WTC11 (cell line): ENCODE measurements at regions not wholly inside any gene's neighbourhood (a gene's known extent, or its start where the extent isn't known, plus 50 kb on each side); places are given as distances from the start of the nearest gene placed in this dataset.

Source experiments
- ATAC-seq: fragments of 200-7000 bp; cut with Tn5 transposase; 2 replicates; pipeline ENCODE4 v1.10.0; 2021; ENCODE audit warnings: mild to moderate bottlenecking, moderate library complexity
- CTCF ChIA-PET: fragments of 300-600 bp; sonication (Branson Sonifier 250); formaldehyde crosslinking; loops from one replicate; lab custom pipeline; 2021; ENCODE audit warnings: antibody characterized with exemption; lab: Charles Lee
- POLR2A ChIA-PET: fragments of 350-600 bp; sonication (Branson Sonifier 250); formaldehyde crosslinking; loops from one replicate; lab custom pipeline; 2021; ENCODE audit warnings: antibody characterized with exemption; lab: Charles Lee
- DNase-seq: peaks from one replicate; pipeline ENCODE4 v3.0.0; 2021; ENCODE audit warnings: low spot score
- H3K27ac Mint-ChIP-seq: 2 replicates; pipeline ENCODE4 v1.8.0; 2021; ENCODE audit warnings: mixed read lengths
- H3K27me3 Mint-ChIP-seq: 2 replicates; pipeline ENCODE4 v1.8.0; 2021; ENCODE audit warnings: low read depth, mild to moderate bottlenecking, moderate library complexity, mixed read lengths
- H3K36me3 Mint-ChIP-seq: 2 replicates; pipeline ENCODE4 v1.8.0; 2021; ENCODE audit warnings: mixed read lengths
- H3K4me1 Mint-ChIP-seq: 2 replicates; pipeline ENCODE4 v1.8.0; 2022; ENCODE audit warnings: mixed read lengths
- H3K4me3 Mint-ChIP-seq: 2 replicates; pipeline ENCODE4 v1.8.0; 2021; ENCODE audit warnings: mild to moderate bottlenecking, moderate library complexity, mixed read lengths
- H3K9me3 Mint-ChIP-seq: 2 replicates; pipeline ENCODE4 v1.8.0; 2021; ENCODE audit warnings: mixed read lengths
- ATF1 ChIP-seq: sonication (generic); formaldehyde crosslinking; IDR thresholded peaks from 2 replicates; pipeline ENCODE4 v1.8.1; 2023; ENCODE audit warnings: mild to moderate bottlenecking, moderate library complexity, missing genetic modification reagents
- CBFB ChIP-seq: sonication (generic); formaldehyde crosslinking; IDR thresholded peaks from 2 replicates; pipeline ENCODE4 v1.8.1; 2022; ENCODE audit warnings: mild to moderate bottlenecking, low read depth, missing genetic modification reagents
- EMX1 ChIP-seq: fragments of 250-450 bp; sonication (Bioruptor Pico); IDR thresholded peaks from 2 replicates; pipeline ENCODE4 v1.8.0; 2021; ENCODE audit warnings: mild to moderate bottlenecking
- ETV6 ChIP-seq: sonication (generic); formaldehyde crosslinking; IDR thresholded peaks from 2 replicates; pipeline ENCODE4 v1.8.1; 2022; ENCODE audit warnings: mild to moderate bottlenecking, missing genetic modification reagents
- FOXJ3 ChIP-seq: sonication (generic); formaldehyde crosslinking; IDR thresholded peaks from 2 replicates; pipeline ENCODE4 v1.9.0; 2021; ENCODE audit warnings: missing genetic modification reagents, mild to moderate bottlenecking, borderline replicate concordance
- GTF2I ChIP-seq: fragments of 250-450 bp; sonication (Bioruptor Pico); conservative IDR thresholded peaks from 2 replicates; pipeline ENCODE4 v1.4.0; 2021; ENCODE audit warnings: mild to moderate bottlenecking
- JUN ChIP-seq: sonication (generic); formaldehyde crosslinking; IDR thresholded peaks from 2 replicates; pipeline ENCODE4 v1.8.0; 2023; ENCODE audit warnings: mild to moderate bottlenecking, missing genetic modification reagents
- MXD4 ChIP-seq: fragments of 250-450 bp; sonication (Bioruptor Pico); IDR thresholded peaks from 2 replicates; pipeline ENCODE4 v1.8.0; 2021; ENCODE audit warnings: mild to moderate bottlenecking, moderate library complexity, borderline replicate concordance
- NFATC4 ChIP-seq: fragments of 250-450 bp; sonication (Bioruptor Pico); IDR thresholded peaks from 2 replicates; pipeline ENCODE4 v1.9.0; 2021; ENCODE audit warnings: mild to moderate bottlenecking
- NR3C1 ChIP-seq: sonication (generic); formaldehyde crosslinking; conservative IDR thresholded peaks from 2 replicates; pipeline ENCODE4 v1.8.1; 2023; ENCODE audit warnings: low read depth, mild to moderate bottlenecking, missing genetic modification reagents
- SOX15 ChIP-seq: fragments of 250-450 bp; sonication (Bioruptor Pico); IDR thresholded peaks from 2 replicates; pipeline ENCODE4 v1.9.0; 2021; ENCODE audit warnings: mild to moderate bottlenecking
- ZBTB21 ChIP-seq: sonication (generic); formaldehyde crosslinking; IDR thresholded peaks from 2 replicates; pipeline ENCODE4 v1.8.1; 2023; ENCODE audit warnings: mild to moderate bottlenecking, missing genetic modification reagents, borderline replicate concordance
- ZNF232 ChIP-seq: sonication (generic); formaldehyde crosslinking; IDR thresholded peaks from 2 replicates; pipeline ENCODE4 v1.8.0; 2022; ENCODE audit warnings: mild to moderate bottlenecking, missing genetic modification reagents
- ZNF317 ChIP-seq: sonication (generic); formaldehyde crosslinking; IDR thresholded peaks from 2 replicates; pipeline ENCODE4 v1.8.1; 2023; ENCODE audit warnings: low read depth, mild to moderate bottlenecking, moderate library complexity, missing genetic modification reagents, borderline replicate concordance
- TF ChIP-seq, protein P1 (sequence below): sonication (generic); formaldehyde crosslinking; IDR thresholded peaks from 2 replicates; pipeline ENCODE4 v1.8.1; 2023; ENCODE audit warnings: mild to moderate bottlenecking, missing genetic modification reagents, moderate library complexity
- TF ChIP-seq, protein P2 (sequence below): sonication (generic); formaldehyde crosslinking; IDR thresholded peaks from 2 replicates; pipeline ENCODE4 v1.8.0; 2023; ENCODE audit warnings: missing genetic modification reagents, mild to moderate bottlenecking, borderline replicate concordance
- TF ChIP-seq, protein P3 (sequence below): sonication (generic); formaldehyde crosslinking; IDR thresholded peaks from 2 replicates; pipeline ENCODE4 v1.8.1; 2022; ENCODE audit warnings: low read depth, mild to moderate bottlenecking, moderate library complexity, missing genetic modification reagents, borderline replicate concordance
- TF ChIP-seq, protein P4 (sequence below): fragments of 250-450 bp; sonication (Bioruptor Pico); conservative IDR thresholded peaks from 2 replicates; pipeline ENCODE4 v1.9.0; 2021; ENCODE audit warnings: mild to moderate bottlenecking
- TF ChIP-seq, protein P5 (sequence below): sonication (generic); formaldehyde crosslinking; IDR thresholded peaks from 2 replicates; pipeline ENCODE4 v1.8.1; 2022; ENCODE audit warnings: mild to moderate bottlenecking, missing genetic modification reagents, moderate library complexity, borderline replicate concordance
- TF ChIP-seq, protein P6 (sequence below): sonication (generic); formaldehyde crosslinking; conservative IDR thresholded peaks from 2 replicates; pipeline ENCODE4 v1.8.1; 2023; ENCODE audit warnings: mild to moderate bottlenecking, low read depth, missing genetic modification reagents, moderate library complexity
- TF ChIP-seq, protein P7 (sequence below): fragments of 250-450 bp; sonication (Bioruptor Pico); IDR thresholded peaks from 2 replicates; pipeline ENCODE4 v1.9.0; 2021; ENCODE audit warnings: moderate library complexity, mild to moderate bottlenecking, inconsistent platforms, borderline replicate concordance

DNA sequence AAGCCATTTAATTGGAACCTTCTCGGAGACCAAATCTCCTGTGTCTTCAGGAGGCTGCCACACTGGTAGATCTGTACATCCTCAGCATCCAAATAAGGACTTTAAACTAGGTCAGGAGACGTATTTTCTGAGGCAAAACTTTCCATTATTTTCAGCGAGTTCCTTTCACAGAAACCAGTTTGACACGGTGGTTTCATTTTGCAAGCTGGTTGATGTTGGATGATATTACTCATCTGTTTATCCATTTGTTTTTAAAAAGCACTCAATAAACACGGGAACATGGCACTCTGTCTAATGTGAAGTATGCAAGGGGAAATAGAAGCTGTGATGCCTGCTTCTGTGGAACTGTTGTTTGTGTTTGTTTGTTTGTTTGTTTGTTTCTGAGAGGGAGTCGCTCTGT is 199.6 kb downstream of the ERCC6L2 start (continued):
- TF ChIP-seq ZBTB21 (CRISPR knock-in tag) = no peak
- TF ChIP-seq NR3C1 = no peak
- TF ChIP-seq, protein P1, sequence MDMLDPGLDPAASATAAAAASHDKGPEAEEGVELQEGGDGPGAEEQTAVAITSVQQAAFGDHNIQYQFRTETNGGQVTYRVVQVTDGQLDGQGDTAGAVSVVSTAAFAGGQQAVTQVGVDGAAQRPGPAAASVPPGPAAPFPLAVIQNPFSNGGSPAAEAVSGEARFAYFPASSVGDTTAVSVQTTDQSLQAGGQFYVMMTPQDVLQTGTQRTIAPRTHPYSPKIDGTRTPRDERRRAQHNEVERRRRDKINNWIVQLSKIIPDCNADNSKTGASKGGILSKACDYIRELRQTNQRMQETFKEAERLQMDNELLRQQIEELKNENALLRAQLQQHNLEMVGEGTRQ (CRISPR knock-in tag) = no peak
- TF ChIP-seq EMX1 (CRISPR knock-in tag) = no peak
- TF ChIP-seq ETV6 = no peak
- TF ChIP-seq FOXJ3 (CRISPR knock-in tag) = no peak

DNA sequence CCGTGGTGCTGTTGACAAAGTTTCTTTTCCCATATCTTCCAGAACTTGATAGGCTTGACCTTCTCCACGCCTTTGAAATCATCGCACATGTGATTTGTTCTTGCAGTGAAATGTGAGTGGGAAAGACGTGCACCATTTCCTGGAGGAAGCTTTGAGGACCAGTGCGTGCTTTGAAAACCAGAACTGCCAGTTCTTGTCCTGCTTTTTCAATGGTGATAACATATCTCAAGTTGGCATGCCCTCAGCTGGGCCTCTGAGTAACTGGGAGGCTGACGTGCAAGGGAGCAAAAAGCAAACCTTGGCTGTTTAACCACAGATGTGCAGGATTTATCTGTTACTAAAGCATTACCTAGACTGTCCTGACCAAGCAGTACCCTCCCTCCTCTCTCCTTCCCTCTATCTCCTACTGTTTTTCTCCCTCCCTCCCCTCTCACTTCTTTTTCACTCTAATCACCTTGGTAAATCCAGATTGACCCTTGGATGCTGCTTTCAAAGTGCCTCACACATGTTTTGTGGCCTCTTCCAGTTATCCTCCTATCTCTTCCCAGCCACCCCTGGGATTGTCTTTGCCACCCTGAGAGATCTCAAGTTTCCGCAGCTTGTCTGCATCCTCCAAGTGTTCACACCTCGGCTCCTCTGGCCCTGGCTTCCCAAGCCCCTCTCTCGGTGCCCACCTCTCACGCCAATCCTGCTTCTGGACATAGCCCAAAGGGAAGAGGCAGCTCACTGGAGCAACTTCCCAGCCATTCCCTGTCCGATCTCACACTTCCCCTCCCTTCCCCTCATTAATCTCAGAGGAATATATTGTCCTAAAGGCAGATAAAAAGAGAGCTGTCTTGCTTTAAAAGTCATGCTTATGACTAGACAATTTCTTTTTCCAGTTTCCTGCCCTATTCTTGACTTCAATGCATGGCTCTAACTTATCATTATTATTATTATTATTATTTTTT is 198.3 kb downstream of the ERCC6L2 start:
- Mint-ChIP-seq H3K36me3 (no peaks in the 10 kb centered on the region), H3K4me1 (peaks cover 4% of the 10 kb centered on the region; the same call in 1 of the 2 replicates), H3K27me3 (no peaks in the 10 kb centered on the region), H3K27ac (no peak overlapping the region), H3K4me3 (no peak overlapping the region), H3K9me3 (no peaks in the 10 kb centered on the region)
- ATAC-seq (no peak), DNase-seq (no peak)
- POLR2A ChIA-PET = no interaction called here
- CTCF ChIA-PET = interaction anchor here (1.4 kb wide), 2 partner anchors 16 to 48 kb away, joined by 3 to 6 read pairs; no protein-coding TSS in a partner anchor
- TF ChIP-seq JUN (CRISPR knock-in tag) = no peak
- no peak for TF ChIP-seq ATF1 (CRISPR knock-in tag)
- no peak for TF ChIP-seq ZNF232 (CRISPR knock-in tag)
- TF ChIP-seq ZNF317 (CRISPR knock-in tag) = no peak
- TF ChIP-seq CBFB = no peak
- TF ChIP-seq NR3C1 = no peak
- TF ChIP-seq, protein P2, sequence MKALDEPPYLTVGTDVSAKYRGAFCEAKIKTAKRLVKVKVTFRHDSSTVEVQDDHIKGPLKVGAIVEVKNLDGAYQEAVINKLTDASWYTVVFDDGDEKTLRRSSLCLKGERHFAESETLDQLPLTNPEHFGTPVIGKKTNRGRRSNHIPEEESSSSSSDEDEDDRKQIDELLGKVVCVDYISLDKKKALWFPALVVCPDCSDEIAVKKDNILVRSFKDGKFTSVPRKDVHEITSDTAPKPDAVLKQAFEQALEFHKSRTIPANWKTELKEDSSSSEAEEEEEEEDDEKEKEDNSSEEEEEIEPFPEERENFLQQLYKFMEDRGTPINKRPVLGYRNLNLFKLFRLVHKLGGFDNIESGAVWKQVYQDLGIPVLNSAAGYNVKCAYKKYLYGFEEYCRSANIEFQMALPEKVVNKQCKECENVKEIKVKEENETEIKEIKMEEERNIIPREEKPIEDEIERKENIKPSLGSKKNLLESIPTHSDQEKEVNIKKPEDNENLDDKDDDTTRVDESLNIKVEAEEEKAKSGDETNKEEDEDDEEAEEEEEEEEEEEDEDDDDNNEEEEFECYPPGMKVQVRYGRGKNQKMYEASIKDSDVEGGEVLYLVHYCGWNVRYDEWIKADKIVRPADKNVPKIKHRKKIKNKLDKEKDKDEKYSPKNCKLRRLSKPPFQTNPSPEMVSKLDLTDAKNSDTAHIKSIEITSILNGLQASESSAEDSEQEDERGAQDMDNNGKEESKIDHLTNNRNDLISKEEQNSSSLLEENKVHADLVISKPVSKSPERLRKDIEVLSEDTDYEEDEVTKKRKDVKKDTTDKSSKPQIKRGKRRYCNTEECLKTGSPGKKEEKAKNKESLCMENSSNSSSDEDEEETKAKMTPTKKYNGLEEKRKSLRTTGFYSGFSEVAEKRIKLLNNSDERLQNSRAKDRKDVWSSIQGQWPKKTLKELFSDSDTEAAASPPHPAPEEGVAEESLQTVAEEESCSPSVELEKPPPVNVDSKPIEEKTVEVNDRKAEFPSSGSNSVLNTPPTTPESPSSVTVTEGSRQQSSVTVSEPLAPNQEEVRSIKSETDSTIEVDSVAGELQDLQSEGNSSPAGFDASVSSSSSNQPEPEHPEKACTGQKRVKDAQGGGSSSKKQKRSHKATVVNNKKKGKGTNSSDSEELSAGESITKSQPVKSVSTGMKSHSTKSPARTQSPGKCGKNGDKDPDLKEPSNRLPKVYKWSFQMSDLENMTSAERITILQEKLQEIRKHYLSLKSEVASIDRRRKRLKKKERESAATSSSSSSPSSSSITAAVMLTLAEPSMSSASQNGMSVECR (CRISPR knock-in tag) = no peak
- TF ChIP-seq SOX15 (CRISPR knock-in tag) = no peak
- TF ChIP-seq, protein P3, sequence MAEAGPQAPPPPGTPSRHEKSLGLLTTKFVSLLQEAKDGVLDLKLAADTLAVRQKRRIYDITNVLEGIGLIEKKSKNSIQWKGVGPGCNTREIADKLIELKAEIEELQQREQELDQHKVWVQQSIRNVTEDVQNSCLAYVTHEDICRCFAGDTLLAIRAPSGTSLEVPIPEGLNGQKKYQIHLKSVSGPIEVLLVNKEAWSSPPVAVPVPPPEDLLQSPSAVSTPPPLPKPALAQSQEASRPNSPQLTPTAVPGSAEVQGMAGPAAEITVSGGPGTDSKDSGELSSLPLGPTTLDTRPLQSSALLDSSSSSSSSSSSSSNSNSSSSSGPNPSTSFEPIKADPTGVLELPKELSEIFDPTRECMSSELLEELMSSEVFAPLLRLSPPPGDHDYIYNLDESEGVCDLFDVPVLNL = no peak
- TF ChIP-seq MXD4 (CRISPR knock-in tag) = no peak
- TF ChIP-seq, protein P4, sequence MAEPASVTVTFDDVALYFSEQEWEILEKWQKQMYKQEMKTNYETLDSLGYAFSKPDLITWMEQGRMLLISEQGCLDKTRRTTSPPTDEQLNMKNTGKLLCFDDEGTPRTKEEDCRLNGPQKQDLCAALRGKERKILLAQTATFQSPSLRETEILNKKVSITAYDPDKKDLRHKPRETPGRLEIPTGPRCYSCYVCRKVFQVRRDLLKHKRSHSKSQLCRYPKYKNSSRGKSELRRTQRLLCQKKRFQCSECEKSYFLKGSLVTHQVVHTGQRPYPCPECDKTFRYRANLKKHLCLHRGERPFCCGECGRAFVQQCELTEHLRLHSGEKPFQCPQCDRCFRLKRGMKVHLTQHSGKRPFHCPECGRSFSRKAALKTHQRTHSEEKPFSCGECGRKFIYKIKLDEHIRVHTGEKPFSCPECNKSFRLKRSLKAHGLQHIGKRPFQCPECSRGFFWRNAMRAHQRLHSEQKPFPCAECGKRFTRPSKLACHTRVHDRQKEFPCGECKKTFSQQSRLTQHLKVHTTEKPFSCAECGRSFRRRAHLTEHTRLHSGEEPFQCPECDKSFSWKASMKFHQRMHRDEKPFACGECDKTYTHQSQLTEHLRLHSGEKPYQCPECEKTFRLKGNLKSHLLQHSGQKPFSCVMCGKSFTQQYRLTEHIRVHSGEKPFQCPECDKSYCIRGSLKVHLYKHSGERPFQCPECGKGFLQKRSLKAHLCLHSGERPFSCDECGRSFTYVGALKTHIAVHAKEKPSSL = no peak
- no peak for TF ChIP-seq NFATC4 (CRISPR knock-in tag)
- TF ChIP-seq, protein P5, sequence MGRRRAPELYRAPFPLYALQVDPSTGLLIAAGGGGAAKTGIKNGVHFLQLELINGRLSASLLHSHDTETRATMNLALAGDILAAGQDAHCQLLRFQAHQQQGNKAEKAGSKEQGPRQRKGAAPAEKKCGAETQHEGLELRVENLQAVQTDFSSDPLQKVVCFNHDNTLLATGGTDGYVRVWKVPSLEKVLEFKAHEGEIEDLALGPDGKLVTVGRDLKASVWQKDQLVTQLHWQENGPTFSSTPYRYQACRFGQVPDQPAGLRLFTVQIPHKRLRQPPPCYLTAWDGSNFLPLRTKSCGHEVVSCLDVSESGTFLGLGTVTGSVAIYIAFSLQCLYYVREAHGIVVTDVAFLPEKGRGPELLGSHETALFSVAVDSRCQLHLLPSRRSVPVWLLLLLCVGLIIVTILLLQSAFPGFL (CRISPR knock-in tag) = no peak
- TF ChIP-seq, protein P6, sequence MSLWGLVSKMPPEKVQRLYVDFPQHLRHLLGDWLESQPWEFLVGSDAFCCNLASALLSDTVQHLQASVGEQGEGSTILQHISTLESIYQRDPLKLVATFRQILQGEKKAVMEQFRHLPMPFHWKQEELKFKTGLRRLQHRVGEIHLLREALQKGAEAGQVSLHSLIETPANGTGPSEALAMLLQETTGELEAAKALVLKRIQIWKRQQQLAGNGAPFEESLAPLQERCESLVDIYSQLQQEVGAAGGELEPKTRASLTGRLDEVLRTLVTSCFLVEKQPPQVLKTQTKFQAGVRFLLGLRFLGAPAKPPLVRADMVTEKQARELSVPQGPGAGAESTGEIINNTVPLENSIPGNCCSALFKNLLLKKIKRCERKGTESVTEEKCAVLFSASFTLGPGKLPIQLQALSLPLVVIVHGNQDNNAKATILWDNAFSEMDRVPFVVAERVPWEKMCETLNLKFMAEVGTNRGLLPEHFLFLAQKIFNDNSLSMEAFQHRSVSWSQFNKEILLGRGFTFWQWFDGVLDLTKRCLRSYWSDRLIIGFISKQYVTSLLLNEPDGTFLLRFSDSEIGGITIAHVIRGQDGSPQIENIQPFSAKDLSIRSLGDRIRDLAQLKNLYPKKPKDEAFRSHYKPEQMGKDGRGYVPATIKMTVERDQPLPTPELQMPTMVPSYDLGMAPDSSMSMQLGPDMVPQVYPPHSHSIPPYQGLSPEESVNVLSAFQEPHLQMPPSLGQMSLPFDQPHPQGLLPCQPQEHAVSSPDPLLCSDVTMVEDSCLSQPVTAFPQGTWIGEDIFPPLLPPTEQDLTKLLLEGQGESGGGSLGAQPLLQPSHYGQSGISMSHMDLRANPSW (CRISPR knock-in tag) = no peak
- no peak for TF ChIP-seq GTF2I (CRISPR knock-in tag)
- TF ChIP-seq, protein P7, sequence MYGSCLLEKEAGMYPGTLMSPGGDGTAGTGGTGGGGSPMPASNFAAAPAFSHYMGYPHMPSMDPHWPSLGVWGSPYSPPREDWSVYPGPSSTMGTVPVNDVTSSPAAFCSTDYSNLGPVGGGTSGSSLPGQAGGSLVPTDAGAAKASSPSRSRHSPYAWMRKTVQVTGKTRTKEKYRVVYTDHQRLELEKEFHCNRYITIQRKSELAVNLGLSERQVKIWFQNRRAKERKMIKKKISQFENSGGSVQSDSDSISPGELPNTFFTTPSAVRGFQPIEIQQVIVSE = no peak
